ENCODE measurements at regions not wholly inside any gene's neighbourhood (a gene's known extent, or its start where the extent isn't known, plus 50 kb on each side); places are given as distances from the start of the nearest gene placed in this dataset.

GRCh38 chr5:60487476-60487875, 212.5 kb downstream of the DEPDC1B start (continued):
- TF ChIP-seq THRA (CRISPR knock-in tag; IDR thresholded peaks at IDR 0.05; ENCODE audit: borderline replicate concordance) (peak; percentile 60; the same call in 1 of the 2 replicates), ERF (CRISPR knock-in tag; IDR thresholded peaks at IDR 0.05) (0 out of 2 replicates have a peak, but pooled peaks have one; percentile 11), ATF6 (CRISPR knock-in tag; conservative IDR thresholded peaks at IDR 0.05) (no peak), ZNF136 (CRISPR knock-in tag; IDR thresholded peaks at IDR 0.05; ENCODE audit: low read depth) (0 out of 2 replicates have a peak, but pooled peaks have one; percentile 9), ZNF773 (CRISPR knock-in tag; IDR thresholded peaks at IDR 0.05; ENCODE audit: borderline replicate concordance) (no peak), ZNF609 (CRISPR knock-in tag; IDR thresholded peaks at IDR 0.05; ENCODE audit: borderline replicate concordance) (peak; percentile 65; the same call in 1 of the 2 replicates), ATF7 (IDR thresholded peaks at IDR 0.05) (no peak), ATF7 (CRISPR knock-in tag; IDR thresholded peaks at IDR 0.05) (no peak), BCLAF1 (IDR thresholded peaks at IDR 0.05) (no peak), GATAD1 (CRISPR knock-in tag; IDR thresholded peaks at IDR 0.05) (0 out of 2 replicates have a peak, but pooled peaks have one; percentile 32), MIER2 (CRISPR knock-in tag; IDR thresholded peaks at IDR 0.05) (0 out of 2 replicates have a peak, but pooled peaks have one; percentile 19), STAT6 (CRISPR knock-in tag; IDR thresholded peaks at IDR 0.05; ENCODE audit: borderline replicate concordance) (no peak; the same call in 1 of the 2 replicates)
